Colonic mucosa (tissue), 4 donors: ENCODE measurements at regions not wholly inside any gene's neighbourhood (a gene's known extent, or its start where the extent isn't known, plus 50 kb on each side); places are given as distances from the start of the nearest gene placed in this dataset.

Experiments used
- DNase-seq: peaks from one replicate; pipeline ENCODE4 v3.0.0-alpha.2; 2020
- H3K27ac ChIP-seq: fragments of 200-600 bp; one replicate; pipeline ENCODE4 v1.8.0; 2021
- H3K27me3 ChIP-seq: fragments of 200-600 bp; one replicate; pipeline ENCODE4 v1.8.0; 2021
- H3K36me3 ChIP-seq: fragments of 200-600 bp; one replicate; pipeline ENCODE4 v1.8.0; 2021
- H3K4me1 ChIP-seq: fragments of 200-600 bp; one replicate; pipeline ENCODE4 v1.8.0; 2021; ENCODE audit warnings: mild to moderate bottlenecking
- H3K4me3 ChIP-seq: fragments of 200-600 bp; one replicate; pipeline ENCODE4 v1.8.0; 2021
- H3K9ac ChIP-seq, 2 donors: one replicate each; pipeline ENCODE4 v1.7.0; 2013; ENCODE audit warnings: control low read depth in 2 of 2, low read depth in 2 of 2, low read length in 2 of 2
- H3K9me3 ChIP-seq: fragments of 200-600 bp; one replicate; pipeline ENCODE4 v1.8.0; 2021
- intact Hi-C: fragments of 100-400 bp; cut with DNase I; formaldehyde crosslinking; loops from one replicate; pipeline ENCODE4 v1.14.1; 2022
- TF ChIP-seq, protein P1 (sequence below): fragments of 200-600 bp; IDR thresholded peaks from one replicate; pipeline ENCODE4 v1.8.0; 2022; ENCODE audit warnings: antibody characterized with exemption, mild to moderate bottlenecking
- donor health status: healthy.
- donor health status: DM: no; HTN: no; CAD: no.
- donor health status: DM: no; HTN: no; CAD: no.

DNA sequence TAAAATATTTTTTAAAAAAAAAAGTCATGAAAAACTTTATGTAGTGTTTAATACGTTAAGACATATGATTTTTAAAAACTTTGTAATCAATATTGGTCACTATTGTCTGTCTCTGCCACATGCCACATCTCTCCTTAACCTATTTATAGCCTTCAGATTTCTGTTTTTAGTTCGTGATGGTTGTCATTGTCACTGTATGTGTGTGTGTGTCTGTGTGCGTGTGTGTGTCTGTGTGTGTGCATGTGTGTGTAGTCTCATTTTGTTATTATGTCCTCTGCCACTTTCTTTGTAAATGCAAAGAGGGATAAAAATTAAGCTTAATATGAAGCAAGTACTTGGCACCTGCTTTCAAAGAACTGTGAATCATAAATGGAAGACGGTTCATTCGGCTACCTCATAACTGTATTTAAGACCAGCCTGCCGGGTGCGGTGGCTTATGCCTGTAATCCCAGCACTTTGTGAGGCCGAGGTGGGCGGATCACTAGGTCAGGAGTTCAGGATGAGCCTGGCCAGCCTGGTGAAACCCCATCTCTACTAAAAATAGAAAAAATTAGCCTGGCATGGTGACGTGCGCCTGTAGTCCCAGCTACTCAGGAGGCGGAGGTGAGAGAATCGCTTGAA, 354.0 kb downstream of the ARL4A start:
- TF ChIP-seq, protein P1, sequence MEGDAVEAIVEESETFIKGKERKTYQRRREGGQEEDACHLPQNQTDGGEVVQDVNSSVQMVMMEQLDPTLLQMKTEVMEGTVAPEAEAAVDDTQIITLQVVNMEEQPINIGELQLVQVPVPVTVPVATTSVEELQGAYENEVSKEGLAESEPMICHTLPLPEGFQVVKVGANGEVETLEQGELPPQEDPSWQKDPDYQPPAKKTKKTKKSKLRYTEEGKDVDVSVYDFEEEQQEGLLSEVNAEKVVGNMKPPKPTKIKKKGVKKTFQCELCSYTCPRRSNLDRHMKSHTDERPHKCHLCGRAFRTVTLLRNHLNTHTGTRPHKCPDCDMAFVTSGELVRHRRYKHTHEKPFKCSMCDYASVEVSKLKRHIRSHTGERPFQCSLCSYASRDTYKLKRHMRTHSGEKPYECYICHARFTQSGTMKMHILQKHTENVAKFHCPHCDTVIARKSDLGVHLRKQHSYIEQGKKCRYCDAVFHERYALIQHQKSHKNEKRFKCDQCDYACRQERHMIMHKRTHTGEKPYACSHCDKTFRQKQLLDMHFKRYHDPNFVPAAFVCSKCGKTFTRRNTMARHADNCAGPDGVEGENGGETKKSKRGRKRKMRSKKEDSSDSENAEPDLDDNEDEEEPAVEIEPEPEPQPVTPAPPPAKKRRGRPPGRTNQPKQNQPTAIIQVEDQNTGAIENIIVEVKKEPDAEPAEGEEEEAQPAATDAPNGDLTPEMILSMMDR: no peak
- Histone ChIP-seq H3K27ac (no peak overlapping the region), H3K4me3 (no peak overlapping the region), H3K36me3 (no peaks in the 10 kb centered on the region), H3K4me1 (no peaks in the 10 kb centered on the region), H3K27me3 (no peaks in the 10 kb centered on the region), H3K9ac (no peak overlapping the region), H3K9me3 (no peaks in the 10 kb centered on the region)
- DNase-seq: no peak
- intact Hi-C loops: no loop called here

DNA sequence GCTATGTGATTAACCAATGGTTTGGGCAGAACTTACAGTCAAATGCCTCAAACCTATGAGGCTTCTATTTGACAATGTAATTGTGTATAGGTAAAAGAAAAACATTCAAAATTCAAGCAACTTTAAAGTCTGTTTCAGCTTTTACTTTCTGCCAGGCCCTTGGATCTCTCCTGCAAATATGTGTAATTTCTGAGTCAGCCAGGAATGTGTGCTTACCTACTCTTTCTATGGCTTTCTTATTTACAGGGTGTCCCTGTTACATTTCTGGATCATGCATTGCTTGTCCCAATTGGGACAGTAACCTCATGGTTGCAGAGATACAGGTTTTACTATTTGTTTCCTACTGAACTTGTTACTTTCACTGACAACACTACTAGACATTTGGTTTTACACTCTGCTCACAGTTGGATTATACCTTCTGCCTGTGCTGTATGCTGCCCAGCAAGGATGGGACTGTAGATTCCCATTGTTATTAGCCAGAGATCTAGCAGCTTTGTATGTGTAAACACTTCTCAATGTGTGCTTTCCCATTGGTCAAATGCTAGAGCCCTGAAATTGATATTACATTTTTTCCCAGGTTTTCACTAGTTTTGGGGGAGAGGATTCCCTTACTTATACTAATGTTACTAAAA, 355.3 kb downstream of the ARL4A start:
- H3K27me3 ChIP-seq: no peaks in the 10 kb centered on the region
- intact Hi-C loops: no loop called here
- H3K4me1 ChIP-seq: no peaks in the 10 kb centered on the region
- TF ChIP-seq, protein P1: no peak
- no peaks in the 10 kb centered on the region for H3K36me3 ChIP-seq
- no peaks in the 10 kb centered on the region for H3K9me3 ChIP-seq
- no peak overlapping the region for H3K4me3 ChIP-seq
- no peak for DNase-seq
- no peak overlapping the region for H3K9ac ChIP-seq
- H3K27ac ChIP-seq: no peak overlapping the region

DNA sequence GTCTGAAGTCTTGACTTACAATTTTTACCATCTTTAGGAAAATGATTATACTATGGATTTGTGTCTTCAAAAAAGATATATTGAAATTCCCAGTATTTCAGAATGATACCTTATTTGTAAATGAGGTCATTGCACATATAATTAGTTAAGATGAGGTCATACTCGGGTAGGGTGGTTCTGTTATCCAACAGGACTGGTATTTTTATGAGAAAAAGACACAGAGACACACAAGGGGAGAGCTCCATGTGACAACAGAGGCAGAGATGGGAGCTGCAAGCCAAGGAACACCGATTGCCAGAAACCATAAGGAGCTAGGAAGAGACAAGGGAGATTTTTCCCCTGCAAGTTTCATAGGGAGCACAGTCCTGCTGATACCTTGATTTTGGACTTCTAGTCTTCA, 356.9 kb downstream of the ARL4A start:
- H3K36me3 ChIP-seq: no peaks in the 10 kb centered on the region
- no peaks in the 10 kb centered on the region for H3K9me3 ChIP-seq

DNA sequence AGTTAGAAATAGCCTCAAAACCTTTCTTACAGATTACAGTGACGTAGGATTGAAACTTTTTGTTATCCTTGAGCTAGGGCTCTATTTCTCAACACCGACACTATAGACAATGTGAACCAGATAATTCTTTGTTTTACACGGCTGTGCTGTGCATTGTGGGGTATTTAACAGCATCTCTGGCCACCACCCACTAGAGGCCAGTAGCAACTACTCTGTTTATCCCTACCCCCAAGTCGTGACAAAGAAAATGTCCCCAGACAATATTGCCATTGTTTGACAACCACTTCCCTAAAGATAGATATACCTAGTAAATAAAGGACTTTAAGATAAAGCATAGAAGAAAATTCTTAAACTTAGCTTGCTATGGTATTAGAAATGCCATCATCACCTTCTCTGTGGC, 359.6 kb downstream of the ARL4A start:
- no peaks in the 10 kb centered on the region for H3K27me3 ChIP-seq
- DNase-seq: no peak
- H3K9ac ChIP-seq: no peak overlapping the region
- no peaks in the 10 kb centered on the region for H3K4me1 ChIP-seq
- no peaks in the 10 kb centered on the region for H3K9me3 ChIP-seq
- no peaks in the 10 kb centered on the region for H3K36me3 ChIP-seq
- no peak overlapping the region for H3K27ac ChIP-seq
- intact Hi-C loops: no loop called here
- TF ChIP-seq, protein P1: no peak
- no peak overlapping the region for H3K4me3 ChIP-seq

More for the DNA sequence above, 356.9 kb downstream of the ARL4A start:
- intact Hi-C loops: no loop called here
- Histone ChIP-seq H3K9ac (no peak overlapping the region), H3K27me3 (no peaks in the 10 kb centered on the region), H3K4me1 (no peaks in the 10 kb centered on the region), H3K27ac (no peak overlapping the region), H3K4me3 (no peak overlapping the region)
- DNase-seq: no peak
- TF ChIP-seq, protein P1: no peak

DNA sequence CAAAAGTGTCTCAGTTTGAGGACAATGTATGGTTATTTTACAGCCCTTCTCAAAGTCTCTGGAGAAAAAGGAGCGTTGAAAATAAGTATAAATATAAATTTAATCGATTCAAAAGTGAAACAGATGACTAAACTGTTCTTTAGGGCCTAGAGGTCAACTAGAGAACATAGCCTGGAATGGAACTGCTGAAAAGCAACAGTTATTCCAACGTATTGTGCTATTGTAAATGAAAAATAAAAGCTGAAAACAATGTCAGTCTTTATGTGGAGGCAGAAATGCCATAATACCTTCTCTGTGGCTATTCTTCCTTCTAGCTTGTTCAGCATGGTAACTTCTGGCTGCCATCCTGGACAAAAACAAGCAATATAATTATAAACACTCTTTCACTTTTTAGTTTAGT, 362.5 kb downstream of the ARL4A start:
- no peak overlapping the region for H3K9ac ChIP-seq
- intact Hi-C loops: no loop called here
- no peaks in the 10 kb centered on the region for H3K9me3 ChIP-seq
- no peaks in the 10 kb centered on the region for H3K36me3 ChIP-seq
- TF ChIP-seq, protein P1: no peak
- no peaks in the 10 kb centered on the region for H3K27me3 ChIP-seq
- no peak for DNase-seq
- no peak overlapping the region for H3K4me3 ChIP-seq
- no peak overlapping the region for H3K27ac ChIP-seq
- H3K4me1 ChIP-seq: no peaks in the 10 kb centered on the region
